ENCODE measurements at regions not wholly inside any gene's neighbourhood (a gene's known extent, or its start where the extent isn't known, plus 50 kb on each side); places are given as distances from the start of the nearest gene placed in this dataset.
A peak's percentile ranks its signal among the peaks of the same experiment; 100 is the strongest.
"Not testable (repeated sequence)": the region's sequence is repeated elsewhere in the genome, so short reads cannot be mapped to it uniquely, and the experiment has no call there.

GRCh38 chr7:94706996-94707740 is 51.2 kb upstream of the SGCE start:
- no peak for DNase-seq

GRCh38 chr7:94710256-94710655 is 54.3 kb upstream of the SGCE start:
- DNase-seq = no peak

- not testable (repeated sequence) for DNase-seq
Measured at GRCh38 chr7:94722360-94722759, 66.4 kb upstream of the SGCE start.

- DNase-seq = not testable (repeated sequence)
Measured at GRCh38 chr7:94728893-94729292, 73.0 kb upstream of the SGCE start.

GRCh38 chr7:94738071-94738470 is 82.1 kb upstream of the SGCE start:
- no peak for DNase-seq

- no peak for DNase-seq
Measured at GRCh38 chr7:94739180-94739579, 83.2 kb upstream of the SGCE start.

GRCh38 chr7:94740509-94740908 is 84.6 kb upstream of the SGCE start:
- DNase-seq = no peak

GRCh38 chr7:94741179-94741578 is 85.2 kb upstream of the SGCE start:
- no peak for DNase-seq

- no peak for DNase-seq
Measured at GRCh38 chr7:94748376-94748775, 92.4 kb upstream of the SGCE start.

GRCh38 chr7:94760446-94761100 is 104.6 kb upstream of the SGCE start:
- no peak for DNase-seq

GRCh38 chr7:94761451-94761850 is 105.5 kb upstream of the SGCE start:
- DNase-seq = no peak

GRCh38 chr7:94763268-94763667 is 107.3 kb upstream of the SGCE start:
- peak; percentile 22 for DNase-seq

GRCh38 chr7:94769724-94770123 is 113.8 kb upstream of the SGCE start:
- no peak for DNase-seq

- DNase-seq = no peak
Measured at GRCh38 chr7:94778711-94779459, 123.0 kb upstream of the SGCE start.

- no peak for DNase-seq
Measured at GRCh38 chr7:94779861-94780260, 123.9 kb upstream of the SGCE start.

- no peak for DNase-seq
Measured at GRCh38 chr7:94781236-94781635, 125.3 kb upstream of the SGCE start.

GRCh38 chr7:94782777-94783176 is 124.6 kb upstream of the PPP1R9A start:
- DNase-seq = no peak

GRCh38 chr7:94787285-94787684 is 120.1 kb upstream of the PPP1R9A start:
- DNase-seq = no peak

GRCh38 chr7:94788378-94788777 is 119.0 kb upstream of the PPP1R9A start:
- not testable (repeated sequence) for DNase-seq

GRCh38 chr7:94792241-94792640 is 115.2 kb upstream of the PPP1R9A start:
- DNase-seq = no peak

- not testable (repeated sequence) for DNase-seq
Measured at GRCh38 chr7:94797404-94797803, 110.0 kb upstream of the PPP1R9A start.

GRCh38 chr7:94803821-94804220 is 103.6 kb upstream of the PPP1R9A start:
- no peak for DNase-seq

GRCh38 chr7:94808673-94809072 is 98.7 kb upstream of the PPP1R9A start:
- DNase-seq = not testable (repeated sequence)

GRCh38 chr7:94810496-94810895 is 96.9 kb upstream of the PPP1R9A start:
- no peak for DNase-seq

Data from dermis blood vessel endothelial cell (primary cell).